ENCODE measurements at regions not wholly inside any gene's neighbourhood (a gene's known extent, or its start where the extent isn't known, plus 50 kb on each side); places are given as distances from the start of the nearest gene placed in this dataset.
"Not testable (repeated sequence)": the region's sequence is repeated elsewhere in the genome, so short reads cannot be mapped to it uniquely, and the experiment has no call there.

GRCh38 chr4:100608651-100609050 lies 90.8 kb upstream of the EMCN start:
- TF ChIP-seq POLR2AphosphoS5 (IDR thresholded peaks at IDR 0.05; ENCODE audit: low read depth, low read length); USF1 (IDR thresholded peaks at IDR 0.05; ENCODE audit: borderline replicate concordance, low read depth); FOXM1 (IDR thresholded peaks at IDR 0.05; ENCODE audit: low read depth); TEAD4 (IDR thresholded peaks at IDR 0.05; ENCODE audit: borderline replicate concordance, insufficient read depth); USF2 (IDR thresholded peaks at IDR 0.05; ENCODE audit: borderline replicate concordance, low read depth, low read length); TAF1 (IDR thresholded peaks at IDR 0.05; ENCODE audit: borderline replicate concordance, low read depth, low read length); ZBTB33 (IDR thresholded peaks at IDR 0.05; ENCODE audit: borderline replicate concordance, low read depth): not testable (repeated sequence)

Measured in SK-N-SH (cell line).